GM13976 (cell line): ENCODE measurements at regions not wholly inside any gene's neighbourhood (a gene's known extent, or its start where the extent isn't known, plus 50 kb on each side); places are given as distances from the start of the nearest gene placed in this dataset.

ENCODE experiments used
- DNase-seq: peaks from one replicate; pipeline ENCODE4 v3.0.0; 2012; ENCODE audit warnings: low spot score
- in situ Hi-C: fragments of 300-500 bp; cut with MboI; formaldehyde crosslinking; loops from one replicate; pipeline ENCODE4 v1.12.0; 2022; ENCODE audit warnings: low sequenced_read_pairs, mixed read lengths, inconsistent platforms; ENCODE audit not compliant: unreplicated experiment
- TF ChIP-seq, protein P1 (sequence below): IDR thresholded peaks from 2 replicates; pipeline ENCODE4 v1.5.1; 2012; ENCODE audit warnings: borderline replicate concordance, mild to moderate bottlenecking; ENCODE audit not compliant: insufficient read depth; ENCODE audit errors: extremely low read depth, missing control alignments, control extremely low read depth

- TF ChIP-seq, protein P1, sequence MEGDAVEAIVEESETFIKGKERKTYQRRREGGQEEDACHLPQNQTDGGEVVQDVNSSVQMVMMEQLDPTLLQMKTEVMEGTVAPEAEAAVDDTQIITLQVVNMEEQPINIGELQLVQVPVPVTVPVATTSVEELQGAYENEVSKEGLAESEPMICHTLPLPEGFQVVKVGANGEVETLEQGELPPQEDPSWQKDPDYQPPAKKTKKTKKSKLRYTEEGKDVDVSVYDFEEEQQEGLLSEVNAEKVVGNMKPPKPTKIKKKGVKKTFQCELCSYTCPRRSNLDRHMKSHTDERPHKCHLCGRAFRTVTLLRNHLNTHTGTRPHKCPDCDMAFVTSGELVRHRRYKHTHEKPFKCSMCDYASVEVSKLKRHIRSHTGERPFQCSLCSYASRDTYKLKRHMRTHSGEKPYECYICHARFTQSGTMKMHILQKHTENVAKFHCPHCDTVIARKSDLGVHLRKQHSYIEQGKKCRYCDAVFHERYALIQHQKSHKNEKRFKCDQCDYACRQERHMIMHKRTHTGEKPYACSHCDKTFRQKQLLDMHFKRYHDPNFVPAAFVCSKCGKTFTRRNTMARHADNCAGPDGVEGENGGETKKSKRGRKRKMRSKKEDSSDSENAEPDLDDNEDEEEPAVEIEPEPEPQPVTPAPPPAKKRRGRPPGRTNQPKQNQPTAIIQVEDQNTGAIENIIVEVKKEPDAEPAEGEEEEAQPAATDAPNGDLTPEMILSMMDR, result no peak
- in situ Hi-C loops, result no loop called here
- no peak for DNase-seq
Measured at GRCh38 chr15:66629817-66630576, 64.2 kb upstream of the LCTL start.

DNA sequence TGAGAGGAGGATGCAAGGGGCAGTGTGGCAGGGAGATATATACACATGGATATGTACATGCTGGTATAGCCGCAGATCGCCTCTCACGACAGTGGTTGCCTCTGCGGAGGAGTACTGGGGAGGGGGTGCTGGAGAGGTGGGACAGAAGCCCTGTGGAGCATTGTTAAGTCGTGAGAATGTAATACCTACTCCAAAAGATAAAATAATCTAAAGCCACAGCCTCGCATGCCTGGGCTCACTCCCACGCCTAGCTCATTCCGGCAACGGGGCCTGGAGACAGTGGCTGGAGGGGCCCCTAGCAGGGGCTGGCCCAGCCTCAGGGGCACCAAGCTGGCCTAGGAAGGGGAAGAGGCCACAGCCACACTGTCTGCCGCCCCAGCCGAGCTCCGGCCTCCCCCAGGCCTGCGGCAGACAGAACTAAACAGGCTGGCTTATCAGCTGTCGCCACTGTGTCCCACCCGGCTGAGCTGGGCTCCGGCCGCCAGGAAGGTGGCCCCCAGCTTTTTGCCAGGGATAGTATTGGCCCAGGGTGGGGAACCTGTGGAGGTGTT lies 65.1 kb upstream of the LCTL start:
- in situ Hi-C loops, result no loop called here
- TF ChIP-seq, protein P1, result no peak
- DNase-seq, result no peak

- in situ Hi-C loops, result no loop called here
- DNase-seq, result no peak
- TF ChIP-seq, protein P1, result no peak
Measured at GRCh38 chr15:66631616-66632263, 65.9 kb upstream of the LCTL start.

DNA sequence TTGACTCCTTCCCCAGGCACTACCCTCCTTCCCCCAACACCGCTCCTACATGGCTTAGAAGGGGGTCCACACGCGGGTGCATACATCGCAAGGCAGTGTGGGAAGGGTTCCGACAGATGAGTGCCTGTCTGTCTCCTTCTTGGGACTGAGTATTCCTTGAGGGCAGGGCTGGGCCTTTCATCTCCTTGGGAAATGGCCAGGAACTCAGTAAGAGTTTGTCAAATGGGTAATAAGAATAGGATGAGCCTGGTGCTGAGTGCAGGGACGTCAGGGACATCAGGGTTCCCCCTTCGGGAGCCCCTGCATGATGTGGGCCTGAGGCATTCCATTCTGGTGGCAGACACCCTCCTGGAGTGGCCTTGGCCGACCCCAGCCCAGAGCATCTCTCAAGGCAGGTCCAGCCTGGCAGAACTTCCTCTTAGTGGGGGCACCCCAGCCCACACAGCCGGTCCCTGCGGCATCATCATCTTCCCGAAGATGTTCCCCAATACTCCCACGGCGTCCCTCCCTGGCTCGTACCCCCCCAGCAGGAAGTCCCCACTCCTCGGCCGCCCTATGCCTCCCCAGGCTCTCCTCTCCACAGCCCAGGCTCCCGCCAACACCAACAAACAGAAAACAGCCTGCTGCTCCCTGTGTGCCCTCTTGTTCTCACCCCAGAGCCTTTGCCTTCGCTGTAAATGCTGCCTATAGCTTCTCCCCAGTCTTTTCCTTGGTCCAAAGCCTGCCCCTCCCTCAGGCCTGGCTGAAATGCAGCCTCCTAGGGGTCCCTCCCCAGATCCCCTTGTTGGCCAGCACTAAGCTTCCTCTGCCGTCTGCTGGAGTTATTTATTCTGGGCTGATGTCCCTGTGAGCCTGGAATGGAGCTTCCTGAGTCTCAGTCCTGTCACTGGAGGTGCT lies 67.5 kb upstream of the LCTL start:
- no peak for DNase-seq
- TF ChIP-seq, protein P1, result no peak
- in situ Hi-C loops, result no loop called here

DNA sequence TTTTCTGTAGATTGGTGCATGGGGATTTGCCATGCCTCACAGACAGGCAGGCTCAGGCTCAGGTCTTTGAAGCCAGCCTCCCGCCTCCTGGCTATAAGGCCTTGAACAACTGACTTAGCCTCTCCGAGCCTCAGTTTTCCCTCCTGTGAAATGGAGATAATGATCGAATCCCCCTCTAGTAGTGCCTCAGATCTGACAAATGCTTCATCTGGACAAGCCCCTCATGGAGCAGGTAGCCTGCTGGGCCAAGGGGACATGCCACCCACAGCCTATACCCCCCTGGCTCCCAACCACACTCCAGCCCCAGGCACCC lies 68.1 kb upstream of the LCTL start:
- no peak for DNase-seq
- TF ChIP-seq, protein P1, result no peak
- in situ Hi-C loops, result no loop called here

- no peak for DNase-seq
- TF ChIP-seq, protein P1, result no peak
- in situ Hi-C loops, result no loop called here
Measured at GRCh38 chr15:66634540-66634939, 67.5 kb upstream of the SMAD6 start.
